H1 (cell line): ENCODE measurements at regions not wholly inside any gene's neighbourhood (a gene's known extent, or its start where the extent isn't known, plus 50 kb on each side); places are given as distances from the start of the nearest gene placed in this dataset.

Experiments
- BCL11A ChIP-seq, 2 experiments: IDR thresholded peaks; one replicate each; pipeline ENCODE4 v1.6.1; 2011; ENCODE audit warnings: low read depth in 2 of 2, low read length in 2 of 2, mild to moderate bottlenecking in 2 of 2
- BRCA1 ChIP-seq: IDR thresholded peaks from 2 replicates; pipeline ENCODE4 v1.6.1; 2012; ENCODE audit warnings: low read depth, low read length, improper control_type of control experiment
- CTCF ChIP-seq, 3 experiments: IDR thresholded peaks; 1 replicate in 2 of 3; 2 replicates in 1 of 3; pipeline versions ENCODE4 v1.5.1 to v1.6.1; 2011; ENCODE audit warnings: low read length in 3 of 3, mild to moderate bottlenecking in 3 of 3, inconsistent platforms in 2 of 3, low read depth in 1 of 3, moderate library complexity in 1 of 3; ENCODE audit not compliant: insufficient read depth in 1 of 3; ENCODE audit errors: control extremely low read depth in 1 of 3
- NRF1 ChIP-seq: IDR thresholded peaks from 2 replicates; pipeline ENCODE4 v1.6.1; 2011; ENCODE audit warnings: mild to moderate bottlenecking, low read depth, low read length, improper control_type of control experiment

GRCh38 chr2:67760995-67761394 is 301.8 kb downstream of the C1D start:
- TF ChIP-seq BRCA1 (no peak), CTCF (IDR thresholded peaks at IDR 0.05; ENCODE audit: control extremely low read depth in 1 of 3, insufficient read depth in 1 of 3, low read depth in 1 of 3, low read length in 3 of 3) (no peak), BCL11A (IDR thresholded peaks at IDR 0.05; ENCODE audit: low read depth in 2 of 2, low read length in 2 of 2) (no peak), NRF1 (no peak)
